SK-N-SH treated with all-trans-retinoic acid at 6 μM for 48 hours (cell line): ENCODE measurements at regions not wholly inside any gene's neighbourhood (a gene's known extent, or its start where the extent isn't known, plus 50 kb on each side); places are given as distances from the start of the nearest gene placed in this dataset.

Experiments used
- SNAI2 ChIP-seq: fragments of 250-450 bp; sonication (Bioruptor Pico); IDR thresholded peaks from 2 replicates; pipeline ENCODE4 v1.5.0; 2020; ENCODE audit warnings: mild to moderate bottlenecking, moderate library complexity
- ZFP3 ChIP-seq: fragments of 250-450 bp; sonication (Bioruptor Pico); IDR thresholded peaks from 2 replicates; pipeline ENCODE4 v1.5.0; 2020; ENCODE audit warnings: mild to moderate bottlenecking, moderate library complexity
- ZNF8 ChIP-seq: fragments of 450-650 bp; formaldehyde crosslinking; IDR thresholded peaks from 2 replicates; pipeline ENCODE4 v1.5.0; 2020; ENCODE audit warnings: mild to moderate bottlenecking, moderate library complexity
- TF ChIP-seq, protein P1 (sequence below): fragments of 250-450 bp; sonication (Bioruptor Pico); IDR thresholded peaks from 2 replicates; pipeline ENCODE4 v1.8.0; 2021; ENCODE audit warnings: low read depth, mild to moderate bottlenecking, moderate library complexity, borderline replicate concordance
- TF ChIP-seq, protein P2 (sequence below): fragments of 250-450 bp; sonication (Bioruptor Pico); IDR thresholded peaks from 2 replicates; pipeline ENCODE4 v1.5.1; 2020; ENCODE audit warnings: low read depth, mild to moderate bottlenecking, moderate library complexity
- TF ChIP-seq, protein P3 (sequence below): fragments of 250-450 bp; sonication (Bioruptor Pico); IDR thresholded peaks from 2 replicates; pipeline ENCODE4 v1.8.0; 2020; ENCODE audit warnings: mild to moderate bottlenecking, moderate library complexity, borderline replicate concordance
- TF ChIP-seq, protein P4 (sequence below): fragments of 250-450 bp; sonication (Bioruptor Pico); IDR thresholded peaks from 2 replicates; pipeline ENCODE4 v1.5.1; 2021; ENCODE audit warnings: mild to moderate bottlenecking, moderate library complexity

DNA sequence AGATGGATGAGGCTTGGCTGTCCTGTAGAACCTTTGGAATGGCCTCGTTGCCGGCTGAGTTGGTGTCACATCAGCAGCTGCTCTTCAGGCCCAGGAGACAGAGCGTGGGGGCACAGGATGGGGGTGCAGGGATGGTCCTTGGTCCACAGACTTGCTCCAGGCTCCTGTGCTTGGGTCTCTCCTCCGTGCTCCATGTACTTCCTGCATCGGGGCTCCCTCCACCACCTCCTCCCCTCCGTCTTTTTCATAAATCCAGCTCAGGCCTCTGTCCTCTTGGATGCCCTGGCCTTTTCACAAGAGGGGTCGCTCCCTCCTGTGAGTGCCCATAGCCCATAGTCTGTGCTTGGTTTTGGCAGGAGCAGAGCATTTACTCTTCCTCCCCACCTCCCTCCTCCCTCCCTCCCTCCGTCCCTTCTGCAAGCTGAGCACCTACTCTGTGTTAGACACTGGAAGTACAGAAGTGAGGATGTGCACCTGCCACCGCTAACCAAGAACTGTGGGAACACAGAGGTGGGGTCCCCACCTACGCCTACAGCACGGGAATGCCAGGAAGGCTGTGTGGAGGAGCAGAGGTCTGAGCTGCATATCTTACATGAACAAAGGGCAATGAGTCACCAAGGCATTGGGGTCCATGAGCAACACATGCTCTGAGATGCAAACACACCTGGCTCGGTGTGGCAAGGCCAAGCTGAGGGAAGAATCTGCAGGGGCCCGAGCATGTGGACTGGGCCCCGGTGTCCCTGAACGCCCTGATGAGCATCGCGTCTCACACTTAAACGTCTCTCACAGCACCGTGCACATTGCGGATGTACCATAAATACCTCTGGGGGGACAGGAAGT is 458.7 kb upstream of the HS6ST1 start:
- TF ChIP-seq, protein P1, sequence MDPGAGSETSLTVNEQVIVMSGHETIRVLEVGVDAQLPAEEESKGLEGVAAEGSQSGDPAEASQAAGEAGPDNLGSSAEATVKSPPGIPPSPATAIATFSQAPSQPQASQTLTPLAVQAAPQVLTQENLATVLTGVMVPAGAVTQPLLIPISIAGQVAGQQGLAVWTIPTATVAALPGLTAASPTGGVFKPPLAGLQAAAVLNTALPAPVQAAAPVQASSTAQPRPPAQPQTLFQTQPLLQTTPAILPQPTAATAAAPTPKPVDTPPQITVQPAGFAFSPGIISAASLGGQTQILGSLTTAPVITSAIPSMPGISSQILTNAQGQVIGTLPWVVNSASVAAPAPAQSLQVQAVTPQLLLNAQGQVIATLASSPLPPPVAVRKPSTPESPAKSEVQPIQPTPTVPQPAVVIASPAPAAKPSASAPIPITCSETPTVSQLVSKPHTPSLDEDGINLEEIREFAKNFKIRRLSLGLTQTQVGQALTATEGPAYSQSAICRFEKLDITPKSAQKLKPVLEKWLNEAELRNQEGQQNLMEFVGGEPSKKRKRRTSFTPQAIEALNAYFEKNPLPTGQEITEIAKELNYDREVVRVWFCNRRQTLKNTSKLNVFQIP (CRISPR knock-in tag): no peak
- TF ChIP-seq, protein P2, sequence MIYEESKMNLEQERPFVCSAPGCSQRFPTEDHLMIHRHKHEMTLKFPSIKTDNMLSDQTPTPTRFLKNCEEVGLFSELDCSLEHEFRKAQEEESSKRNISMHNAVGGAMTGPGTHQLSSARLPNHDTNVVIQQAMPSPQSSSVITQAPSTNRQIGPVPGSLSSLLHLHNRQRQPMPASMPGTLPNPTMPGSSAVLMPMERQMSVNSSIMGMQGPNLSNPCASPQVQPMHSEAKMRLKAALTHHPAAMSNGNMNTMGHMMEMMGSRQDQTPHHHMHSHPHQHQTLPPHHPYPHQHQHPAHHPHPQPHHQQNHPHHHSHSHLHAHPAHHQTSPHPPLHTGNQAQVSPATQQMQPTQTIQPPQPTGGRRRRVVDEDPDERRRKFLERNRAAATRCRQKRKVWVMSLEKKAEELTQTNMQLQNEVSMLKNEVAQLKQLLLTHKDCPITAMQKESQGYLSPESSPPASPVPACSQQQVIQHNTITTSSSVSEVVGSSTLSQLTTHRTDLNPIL (CRISPR knock-in tag): no peak
- TF ChIP-seq, protein P3, sequence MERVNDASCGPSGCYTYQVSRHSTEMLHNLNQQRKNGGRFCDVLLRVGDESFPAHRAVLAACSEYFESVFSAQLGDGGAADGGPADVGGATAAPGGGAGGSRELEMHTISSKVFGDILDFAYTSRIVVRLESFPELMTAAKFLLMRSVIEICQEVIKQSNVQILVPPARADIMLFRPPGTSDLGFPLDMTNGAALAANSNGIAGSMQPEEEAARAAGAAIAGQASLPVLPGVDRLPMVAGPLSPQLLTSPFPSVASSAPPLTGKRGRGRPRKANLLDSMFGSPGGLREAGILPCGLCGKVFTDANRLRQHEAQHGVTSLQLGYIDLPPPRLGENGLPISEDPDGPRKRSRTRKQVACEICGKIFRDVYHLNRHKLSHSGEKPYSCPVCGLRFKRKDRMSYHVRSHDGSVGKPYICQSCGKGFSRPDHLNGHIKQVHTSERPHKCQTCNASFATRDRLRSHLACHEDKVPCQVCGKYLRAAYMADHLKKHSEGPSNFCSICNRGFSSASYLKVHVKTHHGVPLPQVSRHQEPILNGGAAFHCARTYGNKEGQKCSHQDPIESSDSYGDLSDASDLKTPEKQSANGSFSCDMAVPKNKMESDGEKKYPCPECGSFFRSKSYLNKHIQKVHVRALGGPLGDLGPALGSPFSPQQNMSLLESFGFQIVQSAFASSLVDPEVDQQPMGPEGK: no peak
- TF ChIP-seq ZFP3 (CRISPR knock-in tag): no peak
- TF ChIP-seq, protein P4, sequence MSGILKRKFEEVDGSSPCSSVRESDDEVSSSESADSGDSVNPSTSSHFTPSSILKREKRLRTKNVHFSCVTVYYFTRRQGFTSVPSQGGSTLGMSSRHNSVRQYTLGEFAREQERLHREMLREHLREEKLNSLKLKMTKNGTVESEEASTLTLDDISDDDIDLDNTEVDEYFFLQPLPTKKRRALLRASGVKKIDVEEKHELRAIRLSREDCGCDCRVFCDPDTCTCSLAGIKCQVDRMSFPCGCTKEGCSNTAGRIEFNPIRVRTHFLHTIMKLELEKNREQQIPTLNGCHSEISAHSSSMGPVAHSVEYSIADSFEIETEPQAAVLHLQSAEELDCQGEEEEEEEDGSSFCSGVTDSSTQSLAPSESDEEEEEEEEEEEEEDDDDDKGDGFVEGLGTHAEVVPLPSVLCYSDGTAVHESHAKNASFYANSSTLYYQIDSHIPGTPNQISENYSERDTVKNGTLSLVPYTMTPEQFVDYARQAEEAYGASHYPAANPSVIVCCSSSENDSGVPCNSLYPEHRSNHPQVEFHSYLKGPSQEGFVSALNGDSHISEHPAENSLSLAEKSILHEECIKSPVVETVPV (CRISPR knock-in tag): no peak
- no peak for TF ChIP-seq ZNF8 (CRISPR knock-in tag)
- TF ChIP-seq SNAI2 (CRISPR knock-in tag): no peak
